ENCODE measurements at regions not wholly inside any gene's neighbourhood (a gene's known extent, or its start where the extent isn't known, plus 50 kb on each side); places are given as distances from the start of the nearest gene placed in this dataset.

GRCh38 chr2:207385076-207385475 lies 144.7 kb upstream of the CREB1 start:
- TF ChIP-seq CTCF (IDR thresholded peaks at IDR 0.05) (no peak), SIN3A (IDR thresholded peaks at IDR 0.05; ENCODE audit: borderline replicate concordance, insufficient read depth, low read depth, low read length) (no peak), POLR2AphosphoS5 (IDR thresholded peaks at IDR 0.05; ENCODE audit: low read depth, low read length) (no peak), REST (IDR thresholded peaks at IDR 0.05; ENCODE audit: insufficient read depth in 1 of 2, low read depth in 2 of 2, low read length in 1 of 2) (no peak)

Data from Panc1 (cell line).